IPS-NIHi11 (cell line): ENCODE measurements at regions not wholly inside any gene's neighbourhood (a gene's known extent, or its start where the extent isn't known, plus 50 kb on each side); places are given as distances from the start of the nearest gene placed in this dataset.
"Not testable (repeated sequence)": the region's sequence is repeated elsewhere in the genome, so short reads cannot be mapped to it uniquely, and the experiment has no call there.

Experiments used
- DNase-seq: peaks from one replicate; pipeline ENCODE4 v3.0.0; 2012; ENCODE audit warnings: mixed read lengths, low spot score

DNA sequence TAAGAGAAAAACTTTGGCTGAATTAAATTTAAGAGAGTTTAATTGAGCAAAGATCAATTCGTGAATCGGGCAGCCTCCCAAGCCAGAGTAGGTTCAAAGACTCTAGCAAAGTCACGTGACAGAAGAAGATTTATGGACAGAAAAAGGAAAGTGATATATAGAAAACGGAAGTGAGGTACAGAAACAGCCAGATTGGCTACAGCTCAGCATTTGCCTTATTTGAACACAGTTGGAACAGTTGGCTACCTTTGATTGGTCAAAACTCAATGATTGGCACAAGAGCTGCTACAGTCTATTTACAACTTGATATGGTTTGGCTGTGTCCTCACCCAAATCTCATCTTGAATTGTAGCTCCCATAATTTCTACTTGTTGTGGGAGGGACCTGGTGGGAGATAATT is 102.6 kb downstream of the PLG start:
- DNase-seq, result no peak

DNA sequence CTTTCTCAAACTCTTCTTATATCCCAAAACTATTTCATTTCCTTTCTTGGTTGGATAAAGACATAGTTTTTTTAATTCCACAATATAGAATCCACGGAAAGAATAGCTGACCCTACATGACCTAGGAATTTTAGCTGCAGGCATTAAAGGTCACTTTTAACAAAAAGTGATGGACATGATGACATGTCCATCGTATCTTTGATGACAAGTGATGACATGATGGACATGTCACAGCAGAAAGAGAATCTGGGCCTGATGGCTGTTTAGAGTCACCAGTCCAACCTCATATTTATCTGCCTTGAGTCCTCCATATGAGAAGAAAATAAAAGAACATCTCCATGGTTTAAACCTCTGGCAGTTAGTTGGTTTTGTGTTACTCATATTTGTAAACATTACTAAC is 106.2 kb downstream of the PLG start:
- DNase-seq, result no peak

DNA sequence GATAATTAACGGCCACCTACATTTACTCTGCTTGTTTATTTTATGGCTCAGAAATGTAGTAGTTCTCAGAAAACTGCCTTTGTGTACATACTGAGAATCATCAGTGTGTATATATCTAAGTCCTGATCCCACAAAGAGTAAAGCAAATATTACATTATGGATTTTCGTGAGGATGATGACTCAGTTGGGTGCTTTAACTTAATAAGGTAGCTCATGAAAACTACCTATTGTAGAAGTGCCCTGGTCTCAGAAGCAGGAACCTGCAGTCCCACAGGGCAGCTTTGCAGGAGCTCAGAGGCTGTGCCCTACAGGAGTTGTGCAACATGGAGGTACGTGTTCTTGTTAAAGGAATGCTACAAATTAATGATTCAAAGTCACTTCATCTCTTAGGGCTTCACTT is 108.2 kb downstream of the PLG start:
- DNase-seq, result no peak

DNA sequence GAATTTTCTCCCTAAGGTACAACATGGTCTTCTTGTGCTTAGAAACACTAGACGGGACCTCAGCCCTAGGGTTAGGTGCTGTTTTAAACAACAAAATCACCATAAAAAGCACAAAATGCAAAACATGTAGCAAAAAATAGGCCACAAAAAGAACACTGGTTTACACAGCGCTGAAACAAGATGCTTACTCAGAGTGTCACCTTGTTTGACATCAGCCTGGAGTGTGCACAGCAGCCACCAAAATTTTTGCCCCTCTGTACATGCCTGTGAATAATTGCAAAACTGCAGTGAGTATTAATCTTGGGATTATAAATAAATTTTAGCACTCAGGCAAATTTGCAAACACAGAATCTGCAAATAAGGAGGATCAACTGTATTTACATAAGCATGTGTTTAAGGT is 110.1 kb downstream of the PLG start:
- no peak for DNase-seq

DNA sequence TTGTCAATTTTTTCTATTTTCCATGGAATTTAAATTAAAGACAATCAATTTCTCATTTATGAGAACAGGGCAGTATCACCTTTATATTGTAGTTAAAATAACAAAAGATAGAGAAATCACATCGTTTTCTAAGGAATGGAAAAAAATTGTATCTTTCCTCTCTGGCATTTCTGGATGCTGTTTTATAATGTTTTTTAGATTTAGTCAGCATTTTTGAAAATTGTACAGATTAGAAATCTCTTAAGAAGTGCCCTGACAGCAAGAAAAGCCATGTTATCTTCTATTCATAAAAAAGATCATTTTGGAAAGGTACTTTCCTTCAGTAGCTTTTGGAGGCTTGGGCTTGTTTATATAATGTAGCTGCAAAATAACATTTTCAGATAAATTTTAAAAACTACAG is 116.9 kb downstream of the PLG start:
- no peak for DNase-seq

DNA sequence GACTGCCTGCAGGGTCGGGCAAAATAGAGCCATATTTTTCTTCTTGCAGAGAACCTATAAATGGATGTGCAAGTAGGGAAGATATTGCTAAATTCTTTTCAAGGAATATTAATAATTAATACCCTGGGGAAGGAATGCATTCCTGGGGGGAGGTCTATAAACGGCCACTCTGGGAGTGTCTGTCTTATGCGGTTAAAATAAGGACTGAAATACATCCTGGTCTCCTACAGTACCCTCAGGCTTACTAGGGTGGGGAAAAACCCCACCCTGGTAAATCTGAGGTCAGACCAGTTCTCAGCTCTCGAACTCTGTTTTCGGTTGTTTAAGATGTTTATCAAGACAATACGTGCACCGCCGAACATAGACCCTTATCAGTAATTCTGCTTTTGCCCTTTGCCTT is 118.6 kb downstream of the PLG start:
- not testable (repeated sequence) for DNase-seq

DNA sequence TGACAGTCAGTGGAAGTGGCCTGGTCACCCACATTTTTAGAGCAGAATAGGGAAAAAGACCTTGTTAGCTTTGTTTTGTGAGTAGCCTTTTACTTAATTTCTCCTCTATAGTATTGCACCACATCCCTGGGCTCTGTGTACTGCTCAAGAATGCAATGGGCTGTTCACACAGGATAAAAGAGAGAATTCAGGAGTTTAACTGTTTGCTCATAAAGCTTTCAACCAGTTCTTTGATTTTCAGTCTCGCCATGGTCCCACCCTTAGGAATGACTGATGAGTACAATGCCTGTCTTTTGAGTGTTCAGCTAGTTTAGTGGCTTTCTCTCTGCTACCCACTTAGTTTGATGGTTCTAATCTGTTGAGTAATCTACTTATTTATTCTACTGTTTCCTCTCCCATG is 129.7 kb downstream of the PLG start:
- no peak for DNase-seq

DNA sequence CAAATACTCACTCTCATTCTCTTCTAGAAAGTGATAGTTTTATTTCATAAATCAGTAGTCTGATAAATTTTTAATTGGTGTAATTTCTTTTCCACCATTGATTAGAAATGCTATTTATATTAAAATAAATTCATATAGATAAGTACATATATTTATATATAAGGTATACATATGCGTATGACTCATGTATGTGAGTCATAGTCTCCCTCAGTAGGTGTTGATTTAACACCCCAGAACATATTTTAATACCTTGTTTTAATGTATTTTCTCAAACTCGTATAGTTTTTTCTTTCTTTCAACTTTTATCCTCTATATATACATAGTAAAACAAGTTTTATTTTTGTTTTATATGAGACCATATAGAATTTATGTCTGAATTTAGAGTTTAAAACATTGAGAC is 130.4 kb downstream of the PLG start:
- DNase-seq, result no peak

DNA sequence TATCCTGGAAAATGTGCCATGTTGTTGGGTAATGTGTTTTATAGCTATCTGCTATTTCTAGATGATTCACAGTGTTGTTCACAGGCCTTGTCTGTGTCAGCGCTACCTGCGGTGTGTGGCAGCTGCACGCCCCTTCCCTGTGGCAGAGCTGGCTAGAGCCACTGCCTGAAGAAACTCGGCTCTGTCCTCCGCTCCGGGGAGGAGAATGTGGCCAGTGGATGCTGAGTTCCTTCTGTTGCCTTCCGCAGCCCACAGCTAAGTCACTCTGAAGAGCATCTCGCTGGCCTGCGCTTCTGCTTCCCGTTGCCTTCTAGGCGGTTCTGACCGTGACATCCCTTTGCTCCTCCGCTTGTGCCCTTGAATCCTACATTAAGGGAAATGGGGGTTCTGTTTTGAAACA is 135.1 kb downstream of the PLG start:
- DNase-seq, result no peak

DNA sequence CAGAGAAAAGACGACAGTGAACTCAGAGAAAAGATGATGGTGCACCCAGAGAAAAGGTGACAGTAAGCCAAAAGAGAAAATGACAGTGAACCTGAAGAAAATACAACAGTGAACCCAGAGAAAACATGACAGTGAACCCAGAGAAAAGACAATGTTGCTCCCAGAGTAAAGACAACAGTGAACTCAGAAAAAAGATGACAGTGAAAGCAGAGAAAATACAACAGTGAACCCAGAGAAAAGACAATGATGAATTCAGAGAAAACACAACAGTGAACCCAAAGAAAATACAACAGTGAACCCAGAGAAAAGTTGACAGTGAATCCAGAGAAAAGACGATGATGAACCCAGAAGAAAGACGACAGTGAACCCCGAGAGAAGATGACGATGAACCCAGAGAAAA is 140.5 kb upstream of the MAP3K4 start:
- DNase-seq, result no peak

DNA sequence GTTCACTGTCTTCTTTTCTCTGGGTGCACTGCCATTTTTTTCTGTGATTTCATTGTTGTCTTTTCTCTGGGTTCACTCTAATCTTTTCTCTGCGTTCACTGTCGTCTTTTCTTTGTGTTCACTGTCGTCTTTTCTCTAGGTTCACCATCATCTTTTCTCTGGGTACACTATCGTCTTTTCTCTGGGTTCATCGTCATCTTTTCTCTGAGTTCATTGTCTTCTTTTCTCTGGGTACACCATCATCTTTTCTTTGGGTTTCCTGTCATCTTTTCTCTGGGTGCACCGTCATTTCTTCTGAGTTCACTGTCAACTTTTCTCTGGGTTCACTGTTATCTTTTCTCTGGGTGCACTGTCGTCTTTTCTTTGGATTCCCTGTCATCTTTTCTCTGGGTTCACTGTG is 137.6 kb upstream of the MAP3K4 start:
- no peak for DNase-seq

DNA sequence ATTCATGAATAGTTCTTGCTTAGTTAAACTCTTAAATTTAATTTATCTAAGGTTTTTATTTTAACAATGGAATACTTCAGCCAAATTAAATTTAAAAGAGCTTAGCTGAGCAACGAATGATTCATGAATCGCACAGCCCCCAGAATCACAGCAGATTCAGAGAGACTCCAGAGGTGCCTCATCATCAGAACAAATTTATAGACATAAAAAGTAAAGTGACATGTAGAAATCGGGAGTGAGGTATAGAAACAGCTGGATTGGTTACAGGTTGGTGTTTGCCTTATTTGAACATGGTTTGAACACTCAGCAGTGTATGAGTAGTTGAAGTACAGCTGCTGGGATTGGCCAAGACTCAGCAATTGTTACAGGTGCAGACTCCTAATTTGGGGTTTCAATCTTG is 132.7 kb upstream of the MAP3K4 start:
- DNase-seq, result no peak

DNA sequence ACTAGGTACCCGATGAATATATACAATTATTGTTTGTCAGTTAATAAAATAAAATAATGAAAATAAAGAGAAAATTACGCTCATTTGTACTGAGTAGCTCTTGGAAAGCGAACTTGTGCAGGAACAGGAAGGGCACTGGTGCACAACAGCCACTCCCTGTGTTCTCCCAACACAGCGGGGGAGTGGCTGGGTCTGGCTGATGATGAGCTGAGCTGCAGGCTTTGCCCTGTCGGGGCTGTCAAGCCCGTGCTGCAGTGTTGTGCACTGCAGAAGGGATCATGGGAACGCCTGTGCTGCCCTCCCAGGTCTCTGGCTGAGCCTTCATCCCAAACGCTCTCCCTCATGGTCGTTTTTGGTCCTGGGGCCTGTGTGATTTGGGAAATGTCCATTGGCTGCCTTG is 131.7 kb upstream of the MAP3K4 start:
- DNase-seq, result no peak

DNA sequence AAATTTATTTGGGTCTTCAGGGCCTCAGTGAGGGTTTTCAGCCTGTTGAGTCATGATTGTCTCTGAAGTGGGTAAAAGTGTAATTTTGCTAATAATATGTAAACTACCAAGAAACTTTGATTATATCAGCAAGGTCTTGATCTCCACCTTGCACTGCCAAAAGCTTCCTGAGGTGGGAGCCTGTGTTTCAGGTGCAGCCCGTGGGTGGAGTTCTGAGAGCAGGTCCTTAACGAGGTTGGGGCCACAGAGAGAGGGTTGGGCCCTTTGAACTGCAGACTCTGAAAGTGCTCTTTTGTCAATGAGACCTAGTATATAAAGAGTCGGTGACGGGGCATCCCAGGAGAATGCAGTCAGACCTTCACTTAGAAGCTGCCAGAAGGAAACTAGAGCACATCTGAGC is 129.7 kb upstream of the MAP3K4 start:
- no peak for DNase-seq

DNA sequence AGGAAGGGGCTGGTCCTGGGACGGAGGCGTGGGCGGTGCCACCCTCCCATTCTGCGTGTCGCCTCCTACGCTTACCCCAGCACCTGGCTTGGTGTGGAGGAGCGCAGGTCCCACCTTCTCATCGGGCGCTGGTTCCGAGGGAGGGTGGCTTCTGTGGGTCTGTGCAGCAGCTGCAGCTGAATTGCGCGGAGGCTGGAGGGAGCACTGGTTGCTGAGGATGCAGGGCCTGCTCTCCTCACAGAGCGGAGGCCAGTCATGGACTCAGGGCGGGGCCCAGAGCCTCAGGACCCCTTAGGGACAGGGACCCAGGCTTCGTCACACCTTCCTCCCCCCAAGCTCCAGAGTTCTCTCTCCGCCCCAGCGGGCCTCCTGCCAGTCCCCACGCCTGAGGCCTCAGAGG is 127.8 kb upstream of the MAP3K4 start:
- no peak for DNase-seq

DNA sequence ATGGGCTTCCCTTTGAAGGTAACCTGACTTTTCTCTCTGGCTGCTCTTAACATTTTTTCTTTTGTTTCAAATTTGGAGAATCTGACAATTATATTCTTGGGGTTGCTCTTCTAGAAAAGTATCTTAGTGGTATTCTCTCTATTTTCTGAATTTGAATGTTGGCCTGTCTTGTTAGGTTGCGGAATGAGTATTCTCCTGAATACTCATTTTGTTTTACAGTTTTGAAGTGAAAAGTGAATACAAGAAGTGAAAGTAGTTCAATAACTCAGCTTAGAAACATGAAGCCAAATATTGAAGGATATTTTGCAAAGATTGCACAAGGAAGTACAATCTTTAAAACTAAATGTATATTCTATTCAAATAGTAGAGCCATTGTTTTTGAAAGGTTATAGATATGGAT is 120.2 kb upstream of the MAP3K4 start:
- DNase-seq, result no peak

DNA sequence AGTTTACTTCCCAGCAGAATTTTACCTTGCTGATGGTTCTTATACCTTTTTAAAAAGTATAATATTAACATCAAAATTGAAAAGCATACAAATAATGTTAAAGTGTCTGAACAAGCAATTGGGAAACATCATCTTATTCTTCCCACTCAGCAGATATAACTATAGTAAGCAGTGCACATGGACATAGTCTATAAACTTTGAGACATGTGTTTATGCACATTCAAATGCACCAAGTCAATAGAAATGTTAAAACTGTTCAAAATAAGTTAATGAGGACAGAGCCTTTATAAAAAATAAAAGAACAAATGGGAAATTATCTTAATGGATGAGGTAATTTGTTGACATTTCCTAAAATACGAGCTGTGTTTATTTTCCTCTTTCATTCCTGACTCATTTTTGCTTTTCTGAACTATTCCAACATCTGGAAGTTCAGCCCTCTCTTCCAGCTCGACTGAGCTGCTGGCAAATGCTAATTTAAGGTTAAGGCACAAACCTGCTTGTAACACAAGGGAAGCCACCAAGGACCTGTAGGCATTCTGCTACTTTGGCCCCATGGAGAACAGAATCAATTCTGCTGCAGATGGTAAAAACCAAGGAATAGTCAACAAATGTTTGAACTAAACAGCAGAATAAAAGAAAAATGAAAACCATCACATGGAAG is 110.3 kb upstream of the MAP3K4 start:
- DNase-seq, result no peak

DNA sequence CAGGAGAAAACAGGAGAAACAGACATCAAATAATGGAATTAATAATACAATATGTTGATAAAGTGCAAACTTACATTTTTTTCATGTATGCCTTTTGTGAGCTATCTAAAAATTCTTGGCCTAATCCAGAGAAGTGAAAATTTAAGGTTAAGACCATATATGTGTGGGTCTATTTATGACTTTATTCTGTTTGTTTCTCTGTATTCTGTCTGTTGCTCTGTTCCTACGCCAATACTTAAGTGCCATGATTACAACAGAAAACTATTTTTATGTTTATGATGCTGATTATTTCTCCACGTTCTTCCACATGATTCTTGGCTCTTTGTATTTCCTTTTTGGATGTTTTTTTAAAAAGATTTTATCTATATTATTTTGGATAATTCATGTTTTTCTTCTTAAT is 109.6 kb upstream of the MAP3K4 start:
- DNase-seq, result no peak

DNA sequence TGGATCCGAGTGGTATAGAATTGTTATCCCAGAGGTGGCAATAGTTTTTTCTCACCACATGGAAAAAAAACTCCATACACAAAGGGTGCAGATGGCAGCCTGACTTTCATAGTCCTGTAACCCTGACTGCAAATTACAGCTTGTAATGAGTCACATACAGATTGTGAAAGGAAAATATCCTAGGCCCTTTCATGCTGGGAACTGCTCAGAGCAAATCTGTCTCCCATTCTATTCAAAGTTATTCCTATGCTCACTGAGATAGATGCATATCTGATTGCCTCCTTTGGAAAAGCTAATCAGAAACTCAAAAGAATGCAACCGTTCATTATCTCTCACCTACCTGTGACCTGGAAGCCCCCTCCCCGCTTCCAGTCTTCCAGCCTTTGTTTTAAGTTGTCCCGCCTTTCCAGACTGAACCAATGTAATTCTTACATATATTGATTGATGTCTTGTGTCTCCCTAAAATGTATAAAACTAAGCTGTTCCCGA is 108.7 kb upstream of the MAP3K4 start:
- DNase-seq, result no peak

DNA sequence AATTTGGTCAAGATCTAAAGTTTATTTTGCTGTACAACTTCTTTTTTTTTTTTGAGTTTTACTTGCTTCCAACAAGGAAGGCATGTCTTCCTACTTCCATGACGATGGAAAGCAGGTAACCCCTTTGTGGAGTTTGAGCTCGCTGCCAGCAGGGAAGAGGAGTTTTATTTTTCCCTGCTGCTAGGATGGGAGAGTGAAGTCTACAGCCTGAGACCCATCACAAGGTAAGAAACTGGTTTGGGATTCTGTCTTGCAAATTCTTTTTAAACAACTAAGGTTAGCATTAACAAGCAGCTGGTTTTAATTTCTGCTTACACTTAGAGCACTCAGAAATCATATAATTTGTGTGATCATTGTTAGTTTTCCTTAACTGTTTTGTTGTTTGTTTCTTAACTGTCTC is 108.0 kb upstream of the MAP3K4 start:
- no peak for DNase-seq

DNA sequence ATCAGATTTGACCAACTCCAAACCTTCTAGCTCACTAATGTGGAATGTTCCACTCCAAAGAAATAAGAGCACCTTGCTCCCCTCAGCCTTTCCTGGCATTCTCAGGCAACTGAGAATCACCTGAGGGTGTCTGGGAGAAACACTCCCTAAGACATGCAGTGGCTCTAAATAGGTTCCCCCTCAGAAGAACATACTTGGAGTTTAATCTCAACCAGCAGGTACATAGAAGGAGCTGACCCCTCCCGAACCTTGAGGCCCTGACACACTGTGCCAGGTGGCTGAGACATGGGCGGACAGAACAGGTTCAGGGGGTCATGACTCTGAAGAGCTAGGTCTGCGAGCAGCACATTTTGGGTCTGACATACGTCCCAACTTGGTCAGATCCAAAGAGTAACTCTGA is 107.6 kb upstream of the MAP3K4 start:
- no peak for DNase-seq

DNA sequence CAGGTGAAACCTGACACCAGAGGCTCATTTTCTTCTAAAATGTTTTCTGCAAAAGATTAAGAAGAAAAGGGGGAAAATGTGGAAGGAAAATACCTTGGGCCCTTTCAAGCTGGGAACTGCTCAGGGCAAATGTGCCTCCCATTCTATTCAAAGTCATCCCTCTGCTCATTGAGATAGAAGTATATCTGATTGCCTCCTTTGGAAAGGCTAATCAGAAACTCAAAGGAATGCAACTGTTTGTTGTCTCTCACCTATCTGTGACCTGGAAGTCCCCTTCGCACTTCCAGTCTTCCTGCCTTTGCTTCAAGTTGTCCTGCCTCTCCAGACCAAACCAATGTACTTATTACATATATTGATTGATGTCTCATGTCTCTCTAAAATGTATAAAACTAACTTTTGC is 102.4 kb upstream of the MAP3K4 start:
- DNase-seq, result not testable (repeated sequence)

DNA sequence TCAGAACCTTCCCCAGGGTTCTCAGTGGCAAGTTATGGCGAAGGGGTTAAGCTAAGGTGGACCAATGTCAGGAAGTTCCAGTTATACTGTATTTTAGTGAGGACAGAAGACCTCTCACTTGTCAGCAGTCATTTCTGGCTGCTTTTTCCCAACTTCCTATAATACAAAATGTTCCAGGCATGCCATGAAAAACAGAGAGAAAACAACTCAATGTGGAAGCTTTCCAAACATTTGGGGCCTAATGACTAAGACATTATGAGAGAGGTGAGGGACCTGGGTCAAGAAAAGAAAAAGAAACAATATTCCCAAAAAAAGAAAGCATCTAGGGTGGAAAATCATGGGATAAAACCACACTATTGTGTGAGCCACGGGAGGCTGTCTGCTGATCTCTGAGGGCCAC is 99.9 kb upstream of the MAP3K4 start:
- no peak for DNase-seq

DNA sequence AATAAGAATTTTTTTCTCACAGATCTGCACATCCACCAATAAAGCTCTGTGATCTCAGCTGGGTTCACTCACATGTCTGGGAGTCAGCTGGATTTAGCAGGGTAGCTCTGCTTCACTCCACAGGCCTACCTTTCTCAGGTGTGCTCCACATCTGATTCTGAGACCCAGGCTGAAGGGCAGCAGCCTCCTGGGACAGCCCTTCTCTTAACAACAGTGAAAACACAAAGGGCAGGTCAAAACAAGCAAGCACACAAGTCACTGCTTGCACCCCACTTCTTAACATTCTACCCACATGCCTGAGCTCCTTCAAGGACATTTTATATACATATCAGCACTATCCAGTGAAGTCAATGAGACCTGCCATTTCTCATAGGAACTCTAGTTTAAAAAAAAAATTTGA is 96.0 kb upstream of the MAP3K4 start:
- DNase-seq, result no peak
